Astrocyte (in vitro differentiated cells and primary cell): ENCODE measurements at regions not wholly inside any gene's neighbourhood (a gene's known extent, or its start where the extent isn't known, plus 50 kb on each side); places are given as distances from the start of the nearest gene placed in this dataset.

ENCODE experiments used
- DNase-seq: peaks from one replicate; pipeline ENCODE4 v3.0.0-alpha.2; 2010; ENCODE audit warnings: low read depth
- FAIRE-seq: peaks from 2 replicates; lab custom pipeline; 2011; peaks lifted over from hg19 to GRCh38; lab: Jason Lieb, UNC
- H2AFZ ChIP-seq: 2 replicates; pipeline ENCODE4 v1.6.0; 2012; ENCODE audit warnings: low read depth, low read length, inconsistent platforms
- H3K27ac ChIP-seq: 2 replicates; pipeline ENCODE4 v1.5.1; 2011; ENCODE audit warnings: low read depth, low read length, inconsistent platforms
- H3K27me3 ChIP-seq: 2 replicates; pipeline ENCODE4 v1.6.0; 2011; ENCODE audit warnings: low read length, inconsistent platforms; ENCODE audit not compliant: insufficient read depth
- H3K36me3 ChIP-seq: 2 replicates; pipeline ENCODE4 v1.5.1; 2011; ENCODE audit warnings: low read length, inconsistent platforms; ENCODE audit not compliant: insufficient read depth
- H3K4me1 ChIP-seq: 2 replicates; pipeline ENCODE4 v1.5.1; 2011; ENCODE audit warnings: low read length, inconsistent platforms; ENCODE audit not compliant: insufficient read depth
- H3K4me2 ChIP-seq: 2 replicates; pipeline ENCODE4 v1.6.0; 2012; ENCODE audit warnings: low read length, inconsistent platforms
- H3K4me3 ChIP-seq: 2 replicates; pipeline ENCODE4 v1.5.1; 2011; ENCODE audit warnings: low read depth, mild to moderate bottlenecking, low read length, inconsistent platforms; ENCODE audit not compliant: insufficient read depth
- H3K79me2 ChIP-seq: 2 replicates; pipeline ENCODE4 v1.6.0; 2012; ENCODE audit warnings: mild to moderate bottlenecking, low read length, inconsistent platforms; ENCODE audit not compliant: insufficient read depth
- H3K9ac ChIP-seq: 2 replicates; pipeline ENCODE4 v1.6.0; 2012; ENCODE audit warnings: mild to moderate bottlenecking, low read length, inconsistent platforms
- H3K9me3 ChIP-seq: 2 replicates; pipeline ENCODE4 v1.5.1; 2012; ENCODE audit warnings: low read depth, mild to moderate bottlenecking, low read length, inconsistent platforms; ENCODE audit not compliant: insufficient read depth
- H4K20me1 ChIP-seq: 2 replicates; pipeline ENCODE4 v1.6.0; 2012; ENCODE audit warnings: low read length, inconsistent platforms; ENCODE audit not compliant: insufficient read depth
- H3K27ac Mint-ChIP-seq: one replicate; pipeline ENCODE4 v1.8.0; 2021; ENCODE audit warnings: mild to moderate bottlenecking, mixed read lengths; ENCODE audit not compliant: unreplicated experiment
- H3K27me3 Mint-ChIP-seq: one replicate; pipeline ENCODE4 v1.8.0; 2021; ENCODE audit warnings: low read depth, mixed read lengths; ENCODE audit not compliant: unreplicated experiment
- H3K36me3 Mint-ChIP-seq: one replicate; pipeline ENCODE4 v1.8.0; 2021; ENCODE audit warnings: low read depth, mixed read lengths; ENCODE audit not compliant: unreplicated experiment
- H3K4me1 Mint-ChIP-seq: one replicate; pipeline ENCODE4 v1.8.0; 2021; ENCODE audit warnings: low read depth, mixed read lengths; ENCODE audit not compliant: unreplicated experiment
- H3K4me3 Mint-ChIP-seq: one replicate; pipeline ENCODE4 v1.8.0; 2021; ENCODE audit warnings: mild to moderate bottlenecking, moderate library complexity, mixed read lengths; ENCODE audit not compliant: unreplicated experiment
- H3K9me3 Mint-ChIP-seq: one replicate; pipeline ENCODE4 v1.8.0; 2021; ENCODE audit warnings: mild to moderate bottlenecking, mixed read lengths; ENCODE audit not compliant: unreplicated experiment
- EZH2 ChIP-seq: IDR thresholded peaks from 2 replicates; pipeline ENCODE4 v1.6.1; 2012; ENCODE audit warnings: mild to moderate bottlenecking, low read length, inconsistent platforms; ENCODE audit not compliant: insufficient read depth
- TF ChIP-seq, protein P1 (sequence below): IDR thresholded peaks from 2 replicates; pipeline ENCODE4 v1.5.1; 2011; ENCODE audit warnings: low read depth, mild to moderate bottlenecking, inconsistent platforms, low read length, moderate library complexity; ENCODE audit not compliant: insufficient read depth

DNA sequence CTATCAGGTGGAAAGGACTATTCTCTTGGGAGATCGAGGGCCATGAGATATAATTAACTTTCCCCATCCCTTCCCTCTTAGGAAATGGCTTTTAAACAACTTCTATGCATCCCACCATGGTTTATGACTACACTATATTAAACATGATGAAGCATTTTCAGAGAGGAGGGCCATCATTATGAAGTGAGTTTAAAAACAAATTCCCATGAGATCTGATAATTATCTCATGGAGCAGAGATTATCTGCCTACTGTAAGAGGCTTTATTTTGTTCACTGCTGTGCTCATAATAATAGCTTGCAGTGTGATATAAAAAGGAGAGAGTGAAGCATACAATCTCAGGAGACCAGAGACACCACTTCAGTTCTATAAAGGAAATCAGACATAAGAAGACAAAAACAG is 330.5 kb upstream of the ZFP42 start:
- no peaks in the 10 kb centered on the region for H4K20me1 ChIP-seq
- Mint-ChIP-seq H3K4me1 (peaks cover 17% of the 10 kb centered on the region), H3K36me3 (no peaks in the 10 kb centered on the region), H3K27me3 (no peaks in the 10 kb centered on the region), H3K9me3 (peaks cover 3% of the 10 kb centered on the region), H3K27ac (no peak overlapping the region), H3K4me3 (no peak overlapping the region)
- DNase-seq (no peak), FAIRE-seq (no peak)
- H3K9me3 ChIP-seq: no peaks in the 10 kb centered on the region
- no peak overlapping the region for H3K27ac ChIP-seq
- H3K79me2 ChIP-seq: no peaks in the 10 kb centered on the region
- TF ChIP-seq EZH2: no peak
- TF ChIP-seq, protein P1, sequence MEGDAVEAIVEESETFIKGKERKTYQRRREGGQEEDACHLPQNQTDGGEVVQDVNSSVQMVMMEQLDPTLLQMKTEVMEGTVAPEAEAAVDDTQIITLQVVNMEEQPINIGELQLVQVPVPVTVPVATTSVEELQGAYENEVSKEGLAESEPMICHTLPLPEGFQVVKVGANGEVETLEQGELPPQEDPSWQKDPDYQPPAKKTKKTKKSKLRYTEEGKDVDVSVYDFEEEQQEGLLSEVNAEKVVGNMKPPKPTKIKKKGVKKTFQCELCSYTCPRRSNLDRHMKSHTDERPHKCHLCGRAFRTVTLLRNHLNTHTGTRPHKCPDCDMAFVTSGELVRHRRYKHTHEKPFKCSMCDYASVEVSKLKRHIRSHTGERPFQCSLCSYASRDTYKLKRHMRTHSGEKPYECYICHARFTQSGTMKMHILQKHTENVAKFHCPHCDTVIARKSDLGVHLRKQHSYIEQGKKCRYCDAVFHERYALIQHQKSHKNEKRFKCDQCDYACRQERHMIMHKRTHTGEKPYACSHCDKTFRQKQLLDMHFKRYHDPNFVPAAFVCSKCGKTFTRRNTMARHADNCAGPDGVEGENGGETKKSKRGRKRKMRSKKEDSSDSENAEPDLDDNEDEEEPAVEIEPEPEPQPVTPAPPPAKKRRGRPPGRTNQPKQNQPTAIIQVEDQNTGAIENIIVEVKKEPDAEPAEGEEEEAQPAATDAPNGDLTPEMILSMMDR: no peak
- H3K9ac ChIP-seq: no peak overlapping the region
- H3K4me1 ChIP-seq: no peaks in the 10 kb centered on the region
- H3K27me3 ChIP-seq: no peaks in the 10 kb centered on the region
- no peak overlapping the region for H2AFZ ChIP-seq
- no peaks in the 10 kb centered on the region for H3K36me3 ChIP-seq
- no peak overlapping the region for H3K4me2 ChIP-seq
- no peak overlapping the region for H3K4me3 ChIP-seq

DNA sequence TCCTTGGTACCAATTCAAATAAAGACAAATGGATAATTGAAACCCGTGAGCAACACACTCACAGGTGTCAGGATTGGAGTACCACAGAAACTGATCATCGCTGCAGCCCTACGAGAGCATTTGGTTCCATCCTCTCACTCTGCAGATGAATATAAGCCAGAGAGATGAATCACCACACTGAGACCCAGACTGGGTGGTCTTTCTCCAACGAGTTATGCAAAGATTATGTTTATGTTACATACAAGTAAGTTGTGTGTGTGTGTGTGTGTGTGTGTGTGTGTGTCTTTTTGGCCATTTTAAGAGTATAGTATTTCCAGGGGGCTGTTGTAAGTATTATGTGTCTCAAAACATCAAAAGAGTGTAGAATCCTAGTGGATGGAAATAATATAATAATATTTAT is 329.5 kb upstream of the ZFP42 start:
- no peak overlapping the region for H3K9ac ChIP-seq
- no peak overlapping the region for H3K27ac ChIP-seq
- no peaks in the 10 kb centered on the region for H4K20me1 ChIP-seq
- TF ChIP-seq EZH2: no peak
- TF ChIP-seq, protein P1: no peak
- no peak overlapping the region for H3K4me2 ChIP-seq
- no peaks in the 10 kb centered on the region for H3K9me3 ChIP-seq
- H3K4me1 Mint-ChIP-seq: peaks cover 17% of the 10 kb centered on the region
- H3K36me3 ChIP-seq: no peaks in the 10 kb centered on the region
- H3K4me1 ChIP-seq: no peaks in the 10 kb centered on the region
- no peaks in the 10 kb centered on the region for H3K36me3 Mint-ChIP-seq
- no peaks in the 10 kb centered on the region for H3K27me3 ChIP-seq
- no peak overlapping the region for H3K27ac Mint-ChIP-seq
- FAIRE-seq: no peak
- no peaks in the 10 kb centered on the region for H3K79me2 ChIP-seq
- H3K9me3 Mint-ChIP-seq: peaks cover 3% of the 10 kb centered on the region
- H3K4me3 ChIP-seq: no peak overlapping the region
- H2AFZ ChIP-seq: no peak overlapping the region
- no peak for DNase-seq
- H3K27me3 Mint-ChIP-seq: no peaks in the 10 kb centered on the region
- H3K4me3 Mint-ChIP-seq: no peak overlapping the region

DNA sequence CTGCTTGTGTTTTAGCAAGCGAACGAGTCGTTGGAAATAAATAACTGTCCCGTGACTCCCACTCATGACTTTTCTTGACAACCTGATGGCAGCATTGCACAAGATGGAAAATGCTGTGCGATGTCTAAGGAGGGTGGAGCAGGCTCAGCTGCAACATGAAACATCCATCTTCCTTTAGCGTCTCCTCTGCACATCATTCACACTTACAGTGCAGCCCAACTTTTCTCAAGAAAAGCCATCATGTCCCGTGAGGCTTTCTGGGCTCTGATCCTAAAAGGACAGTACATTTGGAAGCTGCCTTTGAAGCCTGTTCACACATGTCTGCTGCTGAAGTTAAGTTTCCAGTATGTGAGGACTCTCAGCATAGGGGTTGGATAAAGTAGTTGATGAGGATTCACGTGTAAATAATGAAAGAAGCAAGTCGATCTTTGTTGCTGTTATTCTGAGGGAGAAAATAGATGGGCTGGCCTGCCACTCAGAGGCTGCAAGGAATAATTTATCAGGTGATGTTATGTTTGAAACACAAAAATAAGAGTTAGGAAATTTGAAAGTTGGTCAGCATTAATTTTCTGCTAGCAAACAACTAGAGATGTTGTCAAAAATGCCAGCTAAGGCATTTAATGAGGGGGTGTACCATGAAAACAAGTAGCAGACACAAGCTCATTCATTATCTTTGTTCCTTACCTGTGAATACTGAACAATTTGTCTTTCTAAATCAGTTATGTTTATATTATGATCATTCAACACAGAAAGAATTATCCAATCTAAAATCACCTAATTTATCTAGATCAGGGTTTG is 328.7 kb upstream of the ZFP42 start:
- no peak for FAIRE-seq
- H3K27ac Mint-ChIP-seq: no peak overlapping the region

More for the DNA sequence above, 328.7 kb upstream of the ZFP42 start:
- no peak overlapping the region for H2AFZ ChIP-seq
- TF ChIP-seq, protein P1: no peak
- TF ChIP-seq EZH2: no peak
- H4K20me1 ChIP-seq: no peaks in the 10 kb centered on the region
- no peaks in the 10 kb centered on the region for H3K27me3 ChIP-seq
- no peak for DNase-seq
- no peaks in the 10 kb centered on the region for H3K4me1 ChIP-seq
- H3K79me2 ChIP-seq: no peaks in the 10 kb centered on the region
- H3K27ac ChIP-seq: no peak overlapping the region
- H3K9me3 ChIP-seq: no peaks in the 10 kb centered on the region
- Mint-ChIP-seq H3K4me3 (no peak overlapping the region), H3K27me3 (no peaks in the 10 kb centered on the region), H3K4me1 (peaks cover 17% of the 10 kb centered on the region), H3K9me3 (no peaks in the 10 kb centered on the region), H3K36me3 (no peaks in the 10 kb centered on the region)
- no peak overlapping the region for H3K9ac ChIP-seq
- no peaks in the 10 kb centered on the region for H3K36me3 ChIP-seq
- H3K4me2 ChIP-seq: no peak overlapping the region
- H3K4me3 ChIP-seq: no peak overlapping the region
